ACC112 (cell line): ENCODE measurements at regions not wholly inside any gene's neighbourhood (a gene's known extent, or its start where the extent isn't known, plus 50 kb on each side); places are given as distances from the start of the nearest gene placed in this dataset.

Source experiments
- H2AFZ ChIP-seq: fragments of 200-600 bp; sonication (generic); one replicate; pipeline ENCODE4 v1.6.0; 2017; ENCODE audit warnings: antibody characterized with exemption, low read length; ENCODE audit not compliant: unreplicated experiment
- H3K27ac ChIP-seq: fragments of 200-600 bp; sonication (generic); 2 replicates; pipeline ENCODE4 v1.5.1; 2014; ENCODE audit warnings: low read depth, mild to moderate bottlenecking, antibody characterized with exemption, low read length, moderate library complexity
- H3K27me3 ChIP-seq: fragments of 200-600 bp; sonication (generic); 2 replicates; pipeline ENCODE4 v1.6.1; 2014; ENCODE audit warnings: mild to moderate bottlenecking, antibody characterized with exemption, low read length, moderate library complexity, mixed read lengths; ENCODE audit not compliant: insufficient read depth
- H3K36me3 ChIP-seq: fragments of 200-600 bp; sonication (generic); 2 replicates; pipeline ENCODE4 v1.6.1; 2016; ENCODE audit warnings: mild to moderate bottlenecking, antibody characterized with exemption, low read length, moderate library complexity, mixed read lengths; ENCODE audit not compliant: insufficient read depth
- H3K4me1 ChIP-seq: fragments of 200-600 bp; sonication (generic); one replicate; pipeline ENCODE4 v1.6.1; 2016; ENCODE audit warnings: low read length, mixed read lengths; ENCODE audit not compliant: insufficient read depth, unreplicated experiment, control insufficient read depth
- H3K4me3 ChIP-seq: fragments of 200-600 bp; sonication (generic); 2 replicates; pipeline ENCODE4 v1.5.1; 2014; ENCODE audit warnings: mild to moderate bottlenecking, low read depth, low read length
- H3K79me2 ChIP-seq: fragments of 200-600 bp; sonication (generic); one replicate; pipeline ENCODE4 v1.6.0; 2016; ENCODE audit warnings: low read length; ENCODE audit not compliant: control insufficient read depth, unreplicated experiment, insufficient read depth

DNA sequence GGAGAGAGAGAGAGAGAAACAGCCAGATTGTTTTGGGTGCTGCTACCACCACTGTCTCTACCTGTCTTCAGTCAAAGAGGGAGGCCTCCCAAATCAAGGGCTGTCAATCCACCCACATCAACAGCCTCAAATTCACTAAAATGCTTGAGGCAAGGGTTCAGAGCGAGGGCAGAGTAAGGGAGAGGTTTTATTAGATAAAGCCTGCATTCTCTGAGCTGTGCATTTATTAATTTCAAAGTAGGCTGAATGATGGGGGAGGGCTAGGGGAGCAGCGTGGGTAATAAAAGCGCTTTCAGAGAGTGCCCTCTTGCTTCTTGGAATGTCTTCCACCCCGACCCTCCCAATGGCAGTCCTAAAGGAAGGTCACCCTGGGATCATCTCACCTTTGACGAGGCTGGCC is 636.5 kb upstream of the TBX3 start:
- Histone ChIP-seq H3K36me3 (no peaks in the 10 kb centered on the region), H3K4me3 (no peak overlapping the region), H2AFZ (no peak overlapping the region), H3K27ac (no peak overlapping the region), H3K79me2 (no peaks in the 10 kb centered on the region), H3K27me3 (no peaks in the 10 kb centered on the region), H3K4me1 (peaks cover 10% of the 10 kb centered on the region)

DNA sequence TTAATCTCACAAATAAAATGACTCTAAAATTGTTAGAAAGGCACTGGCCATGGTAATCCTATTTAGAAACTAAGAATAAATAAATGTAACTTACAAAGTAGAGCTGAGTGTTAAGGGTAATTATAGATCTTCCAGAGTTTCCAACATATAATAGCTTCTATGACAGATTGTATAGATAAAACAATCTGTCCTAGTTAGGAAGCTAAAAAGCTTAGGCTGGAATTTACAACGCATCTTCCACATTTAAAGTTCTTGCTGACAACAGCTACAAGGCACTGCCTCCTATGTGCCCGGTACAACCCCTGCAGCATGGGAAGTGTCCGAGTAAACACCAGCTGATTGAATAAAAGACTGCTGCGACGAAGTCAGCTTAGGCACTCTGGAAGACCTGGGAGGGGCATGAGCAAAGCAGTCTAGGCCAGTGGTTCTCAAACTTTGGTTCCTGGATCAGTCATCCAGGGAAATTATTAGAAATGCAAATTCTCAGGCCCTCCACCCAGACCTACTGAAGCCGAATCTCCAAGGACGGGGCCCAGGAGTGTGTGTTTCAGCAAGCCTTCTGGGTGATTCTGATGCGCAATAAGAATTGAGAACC is 635.6 kb upstream of the TBX3 start:
- Histone ChIP-seq H2AFZ (no peak overlapping the region), H3K4me1 (peaks cover 10% of the 10 kb centered on the region), H3K27me3 (no peaks in the 10 kb centered on the region), H3K36me3 (no peaks in the 10 kb centered on the region), H3K4me3 (no peak overlapping the region), H3K27ac (no peak overlapping the region), H3K79me2 (no peaks in the 10 kb centered on the region)

DNA sequence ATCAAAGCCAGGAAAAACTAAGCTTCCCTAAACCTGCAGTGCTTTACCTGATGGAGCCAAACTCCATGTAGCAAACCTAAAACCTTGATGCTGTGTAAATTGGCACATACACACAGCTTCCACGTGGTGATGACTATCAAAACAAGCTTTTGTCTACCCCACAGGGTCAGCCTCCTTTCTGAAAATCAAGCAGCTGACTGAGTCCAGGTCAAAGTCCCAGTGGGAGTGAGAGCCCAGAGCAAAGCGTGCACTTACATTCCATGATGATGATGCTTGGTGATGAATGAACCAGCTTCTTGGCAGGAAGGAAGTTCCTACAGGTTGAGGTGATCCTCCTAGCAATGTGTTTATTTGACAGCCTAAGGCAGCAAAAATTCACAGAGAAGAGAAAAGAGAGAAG is 630.0 kb upstream of the TBX3 start:
- Histone ChIP-seq H2AFZ (no peak overlapping the region), H3K79me2 (no peaks in the 10 kb centered on the region), H3K4me3 (no peak overlapping the region), H3K27me3 (no peaks in the 10 kb centered on the region), H3K4me1 (peaks cover 7% of the 10 kb centered on the region), H3K27ac (no peak overlapping the region), H3K36me3 (no peaks in the 10 kb centered on the region)

DNA sequence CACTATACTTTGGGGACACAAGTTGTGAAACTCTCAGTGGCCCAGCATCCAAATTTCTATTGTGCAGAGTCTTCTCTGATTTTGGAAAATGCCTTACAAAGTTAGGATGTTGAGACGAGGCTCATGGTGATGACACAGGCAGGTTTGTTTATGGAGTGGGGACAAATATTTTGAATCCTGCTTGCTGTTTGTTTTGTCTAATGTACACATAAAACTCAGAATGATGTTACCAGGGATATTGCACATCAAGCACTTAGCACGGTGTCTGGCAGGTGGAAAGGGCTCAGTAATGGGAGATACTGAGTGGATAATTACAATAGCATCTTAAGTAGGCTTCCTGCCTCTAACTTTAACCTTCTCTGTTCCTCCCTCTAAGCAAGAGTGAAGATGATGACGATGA is 628.9 kb upstream of the TBX3 start:
- H3K27me3 ChIP-seq: no peaks in the 10 kb centered on the region
- no peak overlapping the region for H3K4me3 ChIP-seq
- no peaks in the 10 kb centered on the region for H3K36me3 ChIP-seq
- peaks cover 7% of the 10 kb centered on the region for H3K4me1 ChIP-seq
- H3K79me2 ChIP-seq: no peaks in the 10 kb centered on the region
- H2AFZ ChIP-seq: no peak overlapping the region
- H3K27ac ChIP-seq: no peak overlapping the region

DNA sequence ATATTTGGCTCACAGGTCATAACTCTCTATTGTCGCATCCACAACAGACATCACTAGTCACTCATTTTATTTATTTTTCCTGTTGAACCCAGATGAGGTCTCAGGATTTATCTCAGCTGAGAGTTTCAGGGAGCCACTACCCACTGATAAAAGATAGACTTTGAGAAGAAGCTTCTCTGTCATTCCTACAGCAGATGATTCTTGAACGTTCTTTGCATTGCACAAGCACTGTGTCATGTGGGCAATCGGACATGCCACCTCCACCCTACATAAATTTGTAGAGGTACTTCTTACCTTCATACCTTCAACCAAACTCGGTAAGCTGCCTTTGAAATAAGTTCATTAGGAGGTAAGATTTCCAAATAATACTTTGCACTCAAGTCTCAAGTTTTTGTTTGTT is 627.9 kb upstream of the TBX3 start:
- H3K4me1 ChIP-seq: peaks cover 7% of the 10 kb centered on the region
- no peaks in the 10 kb centered on the region for H3K36me3 ChIP-seq
- H3K79me2 ChIP-seq: no peaks in the 10 kb centered on the region
- no peak overlapping the region for H2AFZ ChIP-seq
- H3K27ac ChIP-seq: no peak overlapping the region
- no peak overlapping the region for H3K4me3 ChIP-seq
- no peaks in the 10 kb centered on the region for H3K27me3 ChIP-seq

DNA sequence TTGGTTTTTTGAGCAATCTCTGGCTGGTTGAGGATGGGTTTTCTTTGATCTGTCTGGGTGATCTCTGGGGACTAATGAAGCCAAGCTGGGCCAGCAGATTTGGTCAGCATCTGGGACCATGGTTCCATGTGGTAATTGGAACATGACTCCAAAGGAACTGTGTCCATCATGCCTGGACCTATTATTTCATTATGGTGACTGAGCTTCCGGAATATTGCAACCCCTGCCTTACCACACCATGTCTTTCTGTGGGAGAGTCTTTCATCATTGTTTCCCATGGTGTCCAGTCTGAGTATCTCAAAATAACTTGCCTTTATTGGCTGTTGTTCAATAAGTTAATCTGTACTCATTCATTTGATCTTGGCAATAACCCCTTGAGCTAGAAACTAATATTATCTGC is 624.9 kb upstream of the TBX3 start:
- no peaks in the 10 kb centered on the region for H3K36me3 ChIP-seq
- H3K4me3 ChIP-seq: no peak overlapping the region
- peaks cover 4% of the 10 kb centered on the region for H3K4me1 ChIP-seq
- no peaks in the 10 kb centered on the region for H3K79me2 ChIP-seq
- H3K27ac ChIP-seq: no peak overlapping the region
- no peaks in the 10 kb centered on the region for H3K27me3 ChIP-seq
- no peak overlapping the region for H2AFZ ChIP-seq

DNA sequence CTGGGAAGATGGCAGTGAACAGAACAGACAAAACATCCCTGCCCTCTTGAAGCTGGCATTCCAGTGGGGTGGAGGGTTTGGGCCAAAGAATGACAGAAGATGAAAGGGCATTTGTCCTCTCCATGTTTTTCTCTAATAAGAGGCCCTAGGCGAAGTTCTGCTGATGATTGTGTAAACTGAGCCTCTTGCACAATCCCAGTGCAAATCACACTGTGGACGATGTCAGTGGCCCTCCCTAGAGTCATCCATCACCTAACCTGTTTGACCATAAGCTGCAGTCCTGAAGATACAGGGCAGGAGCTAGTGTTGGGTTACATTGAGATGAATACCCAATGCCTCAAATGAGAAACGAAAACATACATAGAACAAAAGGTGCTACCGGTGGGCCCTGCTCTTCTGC is 622.4 kb upstream of the TBX3 start:
- Histone ChIP-seq H3K4me3 (no peak overlapping the region), H2AFZ (no peak overlapping the region), H3K36me3 (no peaks in the 10 kb centered on the region), H3K4me1 (no peaks in the 10 kb centered on the region), H3K27me3 (0 out of 2 replicates have a peak, but pooled peaks cover 2% of the 10 kb centered on the region), H3K79me2 (no peaks in the 10 kb centered on the region), H3K27ac (no peak overlapping the region)

DNA sequence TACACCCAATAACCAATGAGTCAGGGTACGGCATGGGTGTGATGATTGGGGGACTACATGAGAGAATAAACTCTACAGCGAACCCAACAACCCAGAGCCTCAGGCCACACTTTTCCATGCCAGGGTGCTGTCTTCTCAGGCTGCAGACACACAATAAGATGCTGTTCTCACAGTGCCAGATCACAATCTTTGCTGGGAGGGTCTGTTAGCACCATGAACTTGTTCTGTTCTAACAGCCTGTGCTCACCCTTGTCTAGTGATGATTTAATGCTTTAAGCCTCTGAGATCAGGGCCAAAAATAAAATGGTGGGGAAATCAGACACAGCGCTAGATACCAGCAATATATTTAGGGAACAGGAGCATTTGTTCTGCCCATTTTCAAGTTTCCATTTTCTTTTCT is 621.9 kb upstream of the TBX3 start:
- Histone ChIP-seq H3K36me3 (no peaks in the 10 kb centered on the region), H3K4me3 (no peak overlapping the region), H2AFZ (no peak overlapping the region), H3K27ac (no peak overlapping the region), H3K4me1 (no peaks in the 10 kb centered on the region), H3K79me2 (no peaks in the 10 kb centered on the region), H3K27me3 (0 out of 2 replicates have a peak, but pooled peaks cover 5% of the 10 kb centered on the region)

DNA sequence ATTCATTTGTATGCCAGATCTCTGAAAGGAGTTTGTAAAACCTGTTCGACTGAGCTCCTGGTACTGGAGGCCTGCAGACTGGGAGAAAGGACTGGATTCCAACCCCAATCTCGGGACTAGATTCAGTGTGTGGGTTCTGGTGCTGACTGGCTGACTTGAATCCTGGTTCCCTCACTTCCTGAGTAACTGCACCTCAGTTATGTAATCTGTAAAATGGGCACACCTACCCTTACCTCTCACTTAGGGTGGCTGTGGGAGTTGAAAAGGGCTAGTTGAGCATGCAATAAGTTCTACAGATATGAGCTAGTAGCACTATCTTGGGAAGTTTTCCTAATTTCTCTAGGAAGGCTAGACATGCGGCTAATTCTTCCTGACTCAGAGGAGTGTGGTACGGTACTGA is 621.3 kb upstream of the TBX3 start:
- H3K4me3 ChIP-seq: no peak overlapping the region
- no peaks in the 10 kb centered on the region for H3K79me2 ChIP-seq
- H3K36me3 ChIP-seq: no peaks in the 10 kb centered on the region
- no peak overlapping the region for H3K27ac ChIP-seq
- H3K4me1 ChIP-seq: no peaks in the 10 kb centered on the region
- H2AFZ ChIP-seq: no peak overlapping the region
- peaks cover 5% of the 10 kb centered on the region; the same call in 1 of the 2 replicates for H3K27me3 ChIP-seq

DNA sequence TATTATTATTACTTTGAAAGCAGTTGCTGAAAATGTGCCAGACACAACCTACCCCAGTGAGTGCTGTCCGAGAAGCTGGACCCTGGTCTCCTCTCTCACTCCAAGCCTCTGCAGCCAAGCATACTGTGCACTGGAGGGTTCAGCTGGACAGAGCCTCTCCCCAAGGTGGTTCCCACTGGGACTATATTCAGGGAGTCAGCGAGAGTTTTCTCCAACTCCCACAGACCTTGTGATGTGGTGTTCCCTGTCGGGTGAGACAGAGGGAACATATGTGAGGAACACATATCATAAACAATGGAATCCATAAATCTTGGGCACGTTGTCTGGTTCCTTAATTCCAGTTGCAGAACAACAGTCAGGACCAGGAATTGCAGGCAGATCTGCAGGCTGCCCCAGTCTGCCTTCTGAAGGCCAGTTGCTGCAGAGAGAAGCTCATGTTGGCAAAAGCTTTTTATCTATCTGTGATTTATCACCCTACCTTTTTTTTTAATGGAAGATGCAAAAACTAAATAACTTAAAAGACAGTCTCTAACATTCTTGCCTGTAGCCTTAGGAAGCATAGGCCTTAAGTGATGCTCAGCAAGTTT is 619.8 kb upstream of the TBX3 start:
- Histone ChIP-seq H3K79me2 (no peaks in the 10 kb centered on the region), H3K4me3 (no peak overlapping the region), H2AFZ (no peak overlapping the region), H3K4me1 (no peaks in the 10 kb centered on the region), H3K27me3 (peaks cover 5% of the 10 kb centered on the region; the same call in 1 of the 2 replicates), H3K27ac (no peak overlapping the region), H3K36me3 (no peaks in the 10 kb centered on the region)

DNA sequence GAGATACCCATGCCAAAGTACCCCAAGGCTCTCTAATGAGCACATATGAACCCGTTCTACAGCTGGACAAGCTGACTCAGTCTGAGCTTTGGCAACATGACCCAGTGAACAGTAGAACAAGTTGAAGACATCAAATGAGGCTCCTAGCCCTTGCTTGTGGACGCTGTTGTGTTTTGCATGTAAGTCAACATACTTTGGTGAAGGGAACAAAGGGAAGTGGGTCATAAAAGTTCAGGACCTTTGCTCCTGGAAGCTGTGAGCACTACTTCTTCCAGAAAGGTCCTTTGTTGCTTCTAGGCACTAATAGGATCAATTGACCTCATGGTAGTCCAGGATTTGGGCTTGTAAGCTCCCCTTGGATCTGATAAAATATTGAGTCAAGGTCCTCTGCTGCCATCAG is 613.5 kb upstream of the TBX3 start:
- Histone ChIP-seq H3K4me3 (no peak overlapping the region), H3K4me1 (no peaks in the 10 kb centered on the region), H3K27me3 (peaks cover 10% of the 10 kb centered on the region; the same call in 1 of the 2 replicates), H3K36me3 (no peaks in the 10 kb centered on the region), H3K79me2 (no peaks in the 10 kb centered on the region), H3K27ac (no peak overlapping the region), H2AFZ (no peak overlapping the region)
